NCI-H187 (cell line): ENCODE measurements at regions not wholly inside any gene's neighbourhood (a gene's known extent, or its start where the extent isn't known, plus 50 kb on each side); places are given as distances from the start of the nearest gene placed in this dataset.

Experiments
- DNase-seq, 2 experiments: peaks; one replicate each; lab custom pipeline; 2025; lab: John Stamatoyannopoulos, UW

DNA sequence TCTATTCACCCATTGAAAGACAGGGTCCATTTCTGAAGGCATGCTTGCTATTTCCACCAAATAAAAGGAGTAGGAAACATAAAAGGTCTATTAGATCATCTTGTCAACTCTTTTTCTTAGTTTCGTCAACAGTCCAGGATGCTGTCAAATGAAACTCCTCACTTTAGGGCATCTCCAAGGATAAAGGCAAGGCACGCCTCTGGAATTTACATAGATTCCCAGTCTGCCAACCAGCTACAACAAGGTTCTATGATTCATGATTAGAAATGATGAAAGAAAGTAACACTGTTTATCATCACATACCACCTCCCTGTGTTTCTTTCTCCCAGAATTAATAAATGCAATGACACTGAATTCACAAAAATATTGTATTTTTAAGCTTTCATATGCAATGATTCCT lies 636.3 kb downstream of the LTN1 start:
- no peak for DNase-seq

DNA sequence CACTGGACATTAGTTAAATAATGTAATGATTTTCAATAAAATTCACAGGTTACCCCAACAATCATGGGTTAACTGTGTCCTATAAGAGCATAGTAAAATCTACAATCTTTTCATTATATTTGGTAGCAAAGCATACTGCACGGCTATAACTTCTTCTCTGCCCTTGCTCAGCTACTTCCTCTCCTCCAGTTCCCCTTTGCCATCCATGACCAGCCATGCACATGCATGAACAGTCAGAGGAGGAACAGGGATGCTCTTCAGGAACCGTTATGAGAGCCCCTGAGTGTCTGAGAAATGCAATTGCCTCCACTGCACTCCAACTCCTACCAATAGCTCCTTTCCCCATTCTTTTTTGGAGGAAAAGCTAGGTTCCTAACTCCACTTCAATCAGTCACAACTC lies 646.7 kb downstream of the LTN1 start:
- no peak for DNase-seq

DNA sequence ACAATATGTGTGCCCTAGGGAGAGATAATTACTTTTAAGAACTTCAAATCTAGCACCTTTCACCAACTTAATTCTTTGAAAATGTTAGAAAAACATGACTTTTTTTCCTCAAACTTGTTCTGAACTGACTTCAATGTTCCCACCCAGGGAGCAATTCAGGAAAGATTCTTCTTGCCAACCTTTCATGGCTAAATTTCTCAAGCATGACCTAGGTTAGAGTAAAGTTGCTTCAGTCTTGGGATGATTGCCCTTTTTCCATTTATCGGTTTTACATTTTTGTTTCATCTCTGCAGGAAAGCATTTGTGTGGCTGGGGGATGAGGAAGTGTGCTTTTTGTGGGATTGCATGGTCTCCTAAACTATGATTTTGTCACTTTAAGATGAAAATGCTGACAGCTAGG lies 647.7 kb downstream of the LTN1 start:
- no peak for DNase-seq

DNA sequence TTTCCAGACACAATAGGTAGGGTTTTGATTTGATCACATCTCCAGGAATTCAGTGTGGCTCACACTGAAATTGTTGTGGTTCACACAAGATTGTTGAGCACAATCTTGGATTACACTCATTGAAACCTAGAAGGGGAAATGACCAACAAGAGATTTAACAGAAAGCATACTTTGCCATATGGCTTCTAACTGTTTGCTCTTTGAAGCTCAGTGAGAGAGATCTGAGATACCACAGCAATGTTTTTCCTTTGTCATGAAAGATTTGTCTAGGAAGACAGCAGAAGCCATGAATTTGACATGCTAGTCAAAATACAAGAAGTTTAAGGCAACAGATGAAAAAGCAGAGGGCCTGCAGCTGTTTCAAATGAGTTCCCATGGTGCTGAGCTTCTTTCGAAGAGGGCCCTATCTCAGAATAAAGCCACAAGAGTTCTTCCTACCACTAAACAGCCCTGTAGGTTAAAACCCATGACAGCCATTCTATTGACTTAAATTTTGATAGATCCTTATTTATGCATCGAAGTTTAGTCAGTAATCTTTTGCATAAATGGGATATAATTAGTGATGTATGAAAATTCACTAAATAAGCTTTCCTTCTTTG lies 650.4 kb downstream of the LTN1 start:
- no peak for DNase-seq

DNA sequence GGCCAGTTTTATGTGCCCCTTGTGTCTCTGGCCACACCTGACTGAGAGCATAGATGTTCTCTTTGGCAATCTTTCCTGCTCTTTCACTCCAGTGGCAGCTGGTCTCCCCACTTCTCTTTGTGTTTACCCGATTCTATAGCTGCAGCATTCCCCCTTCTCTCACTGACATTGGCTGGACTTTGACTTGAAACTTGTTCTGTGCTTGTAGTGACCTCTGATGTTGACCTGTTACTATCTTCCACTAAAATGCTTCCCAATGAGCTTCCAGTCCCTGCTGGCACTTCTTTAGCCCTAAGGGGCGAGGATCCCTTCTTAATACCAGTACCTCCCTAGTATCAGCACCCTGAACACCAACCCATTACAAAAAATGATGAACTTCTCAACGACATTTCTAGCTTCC lies 653.3 kb downstream of the LTN1 start:
- DNase-seq = no peak

DNA sequence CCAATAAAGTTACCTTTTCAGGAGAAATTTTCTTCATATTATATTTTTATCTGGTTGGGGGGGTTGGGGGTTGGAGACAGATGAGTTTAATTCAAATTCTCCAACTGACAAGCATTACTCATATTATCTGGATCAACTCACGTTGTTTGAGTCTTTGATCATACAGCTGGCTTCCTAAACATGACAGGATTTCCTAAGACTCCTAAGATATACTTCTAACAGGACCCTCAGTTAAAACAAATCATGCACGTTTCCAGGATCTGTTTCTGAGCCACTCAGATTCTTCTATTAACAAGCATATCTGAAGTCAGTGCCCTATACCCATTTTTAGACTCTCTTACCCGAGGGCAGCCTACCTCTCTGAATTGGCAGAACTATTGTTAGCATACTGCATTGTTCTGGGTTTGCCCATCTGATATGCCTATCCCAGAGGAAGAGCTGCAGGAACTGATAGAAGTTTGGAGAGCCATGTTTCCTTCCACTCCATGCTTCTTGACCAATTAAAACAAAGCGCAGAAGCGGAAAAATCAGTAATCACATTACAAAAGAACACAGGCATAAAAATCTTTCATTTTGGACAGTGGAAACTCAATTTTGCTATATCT lies 653.9 kb downstream of the LTN1 start:
- DNase-seq = no peak

DNA sequence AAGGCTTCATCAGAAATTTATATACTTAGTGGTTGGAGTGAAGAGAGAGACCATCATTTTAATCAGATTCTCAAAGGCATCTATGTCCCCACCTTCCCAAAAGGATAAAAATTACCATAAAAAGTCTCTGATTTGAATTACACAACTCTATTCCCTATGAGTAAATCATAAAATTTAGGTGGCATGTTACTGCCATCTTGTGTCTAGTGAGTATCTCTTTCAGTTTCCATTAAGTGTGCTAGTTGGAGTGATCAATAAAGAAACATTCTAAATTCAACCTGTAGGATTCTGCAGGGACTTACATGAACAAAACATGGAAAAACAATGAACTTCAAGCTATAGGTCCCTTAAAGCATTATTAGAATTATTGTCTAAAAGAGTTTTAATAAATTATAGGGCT lies 655.4 kb downstream of the LTN1 start:
- DNase-seq = no peak

DNA sequence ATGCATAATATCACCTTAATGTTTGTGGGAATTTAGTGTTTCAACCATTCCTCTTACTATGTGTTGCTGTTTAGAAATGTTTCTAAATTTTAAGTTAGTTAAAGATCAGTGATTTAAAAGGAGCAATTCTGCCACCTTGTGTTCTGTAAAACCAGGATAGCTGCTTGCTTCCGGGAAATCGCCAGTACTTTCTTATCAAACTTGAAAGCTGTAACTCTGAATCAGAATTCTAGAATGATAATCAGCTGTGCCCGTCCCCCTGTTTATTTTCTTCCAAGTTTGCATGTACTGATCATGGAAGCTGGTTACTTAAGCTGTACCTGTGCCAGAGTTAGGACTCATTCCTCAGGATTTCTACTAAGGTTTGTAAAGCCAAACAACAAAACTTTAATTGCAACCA lies 656.4 kb downstream of the LTN1 start:
- DNase-seq = no peak

DNA sequence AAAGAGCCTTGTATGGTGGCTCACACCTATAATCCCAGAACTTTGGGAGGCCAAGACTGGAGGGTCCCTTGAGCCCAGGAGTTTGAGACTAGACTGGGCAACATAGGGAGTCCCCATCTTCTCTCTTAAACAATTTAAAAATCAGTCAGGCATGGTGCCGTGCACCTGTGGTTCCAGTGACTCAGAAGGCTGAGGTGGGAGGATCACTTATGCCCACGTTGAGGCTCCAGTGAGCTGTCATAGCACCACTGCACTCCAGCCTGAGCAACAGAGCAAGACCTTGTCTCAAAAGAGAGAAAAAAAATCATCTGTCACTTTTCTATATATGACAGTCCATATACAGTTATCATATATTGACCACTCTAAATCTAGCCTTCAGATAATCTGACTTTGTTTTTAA lies 658.3 kb downstream of the LTN1 start:
- DNase-seq = no peak

DNA sequence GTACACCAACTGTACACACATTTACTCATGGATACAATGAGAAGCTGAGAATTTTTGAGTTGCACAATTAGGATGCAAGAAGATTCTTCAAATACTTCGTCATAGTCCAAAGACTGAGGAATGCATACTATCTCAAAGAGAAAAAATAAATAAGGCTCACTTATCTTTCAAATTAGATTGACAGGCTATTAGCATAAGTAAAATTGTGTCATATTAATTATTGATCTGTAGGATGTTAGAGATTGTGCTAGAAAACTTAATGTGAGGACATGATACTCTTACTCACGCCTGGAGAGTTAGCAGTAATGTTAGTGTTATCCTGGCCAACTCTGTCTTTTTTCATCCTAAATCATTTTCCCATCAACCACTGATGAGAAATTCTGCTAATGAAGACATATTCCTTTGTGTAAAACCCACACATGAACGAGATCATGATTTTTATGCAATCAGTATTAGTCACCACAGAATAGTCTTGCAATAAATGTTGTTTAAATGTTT lies 659.0 kb downstream of the LTN1 start:
- DNase-seq = no peak

DNA sequence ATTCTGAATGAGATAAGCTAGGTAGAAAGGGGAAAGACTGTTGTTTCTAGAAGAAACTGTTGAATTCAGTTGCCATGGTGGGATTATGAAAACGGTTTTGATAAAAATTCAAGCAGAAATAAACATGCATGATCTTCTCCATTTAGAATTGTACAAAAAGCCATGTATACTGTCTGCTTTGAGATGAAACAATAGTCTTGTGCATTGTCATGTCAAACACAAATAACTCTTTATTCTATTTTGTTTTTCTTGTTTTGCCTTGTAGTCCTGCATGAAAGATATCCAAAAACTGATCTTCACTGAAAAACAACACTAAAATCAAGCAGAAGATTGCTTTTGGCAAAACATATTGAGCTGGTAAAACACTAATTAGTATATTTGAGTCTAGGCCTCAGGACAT lies 659.9 kb downstream of the LTN1 start:
- DNase-seq = no peak

DNA sequence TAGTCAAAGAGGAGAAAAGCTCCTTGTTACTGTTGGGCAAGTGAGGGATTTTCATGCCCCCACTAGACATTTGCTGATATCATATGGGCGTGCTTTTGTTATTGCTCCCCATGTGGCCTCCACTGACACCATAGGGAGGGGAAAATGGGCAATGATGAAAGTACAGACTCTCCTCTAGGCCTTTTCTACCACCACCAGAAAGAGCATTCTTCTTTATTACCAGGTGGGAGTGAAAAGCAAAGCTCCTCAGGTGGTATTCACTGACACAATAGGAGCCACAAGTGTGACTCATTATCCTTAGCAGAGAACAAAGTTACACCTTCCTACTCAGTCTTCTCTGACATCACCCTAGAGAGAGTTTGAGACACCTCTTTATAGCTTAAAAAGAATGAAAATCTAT lies 667.1 kb downstream of the LTN1 start:
- DNase-seq = no peak

DNA sequence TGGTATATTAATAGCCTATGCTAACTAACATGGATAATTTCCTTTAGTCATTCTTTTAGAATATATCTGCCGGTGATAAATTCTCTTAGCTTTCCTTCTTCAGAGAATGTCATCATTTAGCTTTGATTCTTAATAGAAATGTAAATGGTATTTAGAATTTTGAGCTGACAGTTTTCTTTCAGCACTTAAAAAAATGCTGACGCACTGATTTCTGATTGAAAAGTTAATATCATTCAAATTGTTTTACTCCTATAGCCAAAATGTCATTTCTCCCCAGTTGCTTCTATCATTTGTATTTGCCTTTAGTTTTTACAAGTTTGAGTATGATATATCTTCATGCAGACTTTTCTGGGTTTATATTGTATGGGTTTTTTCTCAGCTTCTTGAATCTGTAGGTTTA lies 668.0 kb downstream of the LTN1 start:
- no peak for DNase-seq

DNA sequence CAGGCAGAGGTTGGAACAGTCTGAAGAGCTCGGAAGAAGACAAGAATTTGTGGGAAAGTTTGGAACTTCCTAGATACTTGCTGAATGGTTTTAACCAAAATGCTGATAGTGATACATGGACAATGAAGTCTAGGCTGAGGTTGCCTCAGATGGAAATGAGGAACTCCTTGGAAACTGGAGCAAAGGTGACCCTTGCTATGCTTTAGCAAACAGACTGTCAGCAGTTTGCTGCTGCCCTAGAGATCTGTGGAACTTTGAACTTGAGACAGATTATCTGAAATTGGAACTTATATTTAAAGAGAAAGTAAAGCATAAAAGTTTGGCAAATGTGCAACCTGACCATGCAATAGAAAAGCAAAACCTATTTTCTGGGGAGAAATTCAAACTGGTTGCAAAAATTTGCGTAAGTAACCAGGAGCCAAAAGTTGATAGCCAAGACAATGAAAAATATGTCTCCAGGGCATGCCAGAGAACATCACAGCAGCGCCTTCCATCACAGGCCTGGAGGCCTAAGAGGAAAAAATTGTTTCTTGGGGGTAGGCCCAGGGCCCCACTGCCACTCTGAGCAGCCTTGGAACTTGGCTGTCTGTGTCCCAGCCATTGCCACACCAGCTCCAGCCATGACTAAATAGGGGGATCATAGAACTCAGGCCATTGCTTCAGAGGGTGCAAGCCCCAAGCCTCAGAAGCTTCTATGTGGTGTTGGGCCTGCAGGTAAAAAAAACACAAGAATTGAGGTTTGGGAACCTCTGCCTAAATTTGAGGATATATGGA lies 675.3 kb downstream of the LTN1 start:
- no peak for DNase-seq

DNA sequence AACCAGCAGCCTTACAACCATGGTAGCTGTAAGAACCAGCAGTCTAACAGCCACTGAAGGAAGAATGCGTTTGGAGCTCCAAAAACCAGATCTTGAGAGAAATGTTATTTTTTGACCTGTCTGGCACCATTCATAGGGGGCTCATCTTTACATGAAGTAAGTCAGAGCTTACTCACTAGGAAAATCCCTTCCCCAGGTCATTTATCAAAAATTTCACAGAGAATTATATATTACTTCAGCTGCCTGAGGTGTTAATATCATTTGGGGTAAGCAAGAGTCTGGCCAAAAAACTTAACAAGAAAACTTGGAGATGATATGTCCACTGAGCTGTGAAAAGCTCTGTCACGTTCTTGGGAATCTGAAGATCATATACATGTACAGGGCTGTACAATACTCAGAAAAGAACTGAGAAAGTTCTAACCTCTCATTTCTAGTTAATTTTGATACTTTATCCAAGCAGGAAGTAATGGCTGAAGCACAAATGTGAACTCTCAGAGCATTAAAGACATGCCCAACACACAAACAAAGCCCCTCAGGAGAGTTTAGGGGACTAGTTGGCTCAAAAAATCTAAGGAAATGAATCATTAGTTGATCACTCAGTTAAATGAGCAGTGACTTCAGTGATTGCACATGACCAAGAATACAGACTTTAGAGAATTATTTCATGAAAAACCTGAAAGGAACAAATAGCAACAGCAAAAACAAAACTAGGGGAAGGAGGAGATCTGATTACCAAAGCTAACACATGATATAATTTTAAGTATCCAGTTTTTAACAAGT lies 681.1 kb downstream of the LTN1 start:
- no peak for DNase-seq

DNA sequence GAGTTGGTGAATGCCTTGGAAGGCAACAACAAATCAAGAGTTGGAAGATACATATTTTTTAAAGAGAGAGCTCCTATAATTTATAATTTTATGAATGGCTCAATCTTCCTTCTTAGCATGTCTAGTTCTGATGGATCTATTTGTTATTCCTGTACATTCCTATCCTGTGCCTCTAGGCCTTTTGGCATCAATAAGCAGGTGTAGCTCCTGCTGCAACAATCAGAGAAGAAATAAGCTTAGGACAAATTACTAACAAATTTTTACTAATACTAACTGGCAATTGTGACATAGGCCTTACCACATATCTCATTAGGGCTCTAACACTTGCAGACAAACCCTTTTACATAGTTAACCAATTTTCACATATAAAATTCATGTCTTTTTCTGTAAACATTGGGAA lies 682.0 kb downstream of the LTN1 start:
- no peak for DNase-seq

DNA sequence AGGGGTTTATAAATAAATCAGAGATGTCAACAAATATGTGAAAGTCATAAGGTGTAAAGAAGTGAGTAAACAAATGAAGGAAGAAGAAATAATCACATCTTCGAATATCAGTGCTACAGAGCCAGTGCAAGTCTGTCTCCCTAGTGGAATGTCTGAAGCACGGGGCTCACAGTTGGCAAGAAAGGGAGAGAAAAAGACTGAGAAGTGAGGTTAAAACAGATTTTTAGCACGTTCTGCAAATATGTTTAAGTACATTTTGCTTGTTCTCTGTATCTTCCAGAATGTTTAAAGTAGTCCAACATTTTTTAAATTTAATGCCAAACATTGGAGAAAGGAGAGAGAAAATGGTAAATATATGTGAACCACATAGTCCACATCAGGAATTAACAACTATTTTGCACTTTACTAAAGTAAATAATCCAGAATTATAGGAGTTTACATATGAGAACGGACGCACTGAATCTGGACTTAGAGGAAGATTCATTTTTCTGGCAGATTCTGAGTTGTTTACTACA lies 682.4 kb downstream of the LTN1 start:
- DNase-seq = no peak

DNA sequence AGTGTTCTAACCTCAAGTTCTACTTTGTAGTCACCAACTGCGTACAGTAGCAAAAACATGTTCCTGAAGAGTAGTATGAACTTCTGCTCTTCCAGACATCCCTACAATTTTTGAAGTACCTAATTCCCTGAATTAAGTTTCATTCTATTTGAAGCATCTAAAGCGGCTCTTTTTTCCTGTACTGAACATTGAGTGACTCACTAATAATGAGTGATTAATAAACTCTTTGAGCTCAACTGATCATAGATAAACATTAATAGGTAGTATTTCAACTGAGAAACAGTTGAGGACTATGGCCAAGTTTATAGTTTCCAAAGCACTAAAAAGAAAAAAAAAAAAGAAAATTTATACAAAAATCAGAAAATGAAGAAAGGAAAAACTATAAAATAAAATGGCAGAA lies 683.1 kb downstream of the LTN1 start:
- no peak for DNase-seq

DNA sequence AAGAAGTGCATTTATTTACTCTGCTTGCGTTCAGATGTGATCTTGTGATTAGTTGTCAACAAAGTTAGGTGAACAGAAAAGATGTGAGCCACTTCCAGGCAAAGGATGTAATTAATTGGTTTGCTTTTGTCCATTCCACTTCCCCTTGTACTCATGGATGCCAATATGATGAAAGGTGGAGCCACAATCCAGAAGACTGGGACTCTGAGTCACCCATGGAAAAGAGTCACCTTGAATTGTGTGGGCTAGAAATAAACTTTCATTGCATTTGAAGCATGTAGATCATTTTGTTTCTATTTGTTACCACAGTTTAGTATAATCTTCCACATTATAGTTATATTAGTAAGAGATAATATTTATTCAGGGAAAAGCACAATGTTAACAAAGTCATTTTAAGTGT lies 684.2 kb downstream of the LTN1 start:
- DNase-seq = no peak

DNA sequence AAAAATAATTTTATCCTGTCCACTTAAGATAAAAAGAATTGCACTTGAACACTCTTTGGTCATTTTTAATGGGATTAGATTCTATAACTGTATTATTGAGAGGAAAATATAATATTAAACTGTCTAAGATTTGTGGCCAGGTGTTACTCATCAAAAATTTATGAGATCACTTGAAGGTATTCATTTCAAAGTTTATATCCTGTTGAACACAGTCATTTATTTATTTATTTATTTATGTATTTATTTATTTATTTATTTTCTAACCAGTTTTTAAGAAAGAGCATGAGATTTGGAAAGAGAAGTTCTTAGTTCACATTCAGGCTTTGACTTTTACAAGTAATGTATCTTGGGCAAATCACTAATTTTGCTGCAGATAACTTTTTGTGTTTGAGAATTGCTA lies 692.7 kb downstream of the LTN1 start:
- no peak for DNase-seq

DNA sequence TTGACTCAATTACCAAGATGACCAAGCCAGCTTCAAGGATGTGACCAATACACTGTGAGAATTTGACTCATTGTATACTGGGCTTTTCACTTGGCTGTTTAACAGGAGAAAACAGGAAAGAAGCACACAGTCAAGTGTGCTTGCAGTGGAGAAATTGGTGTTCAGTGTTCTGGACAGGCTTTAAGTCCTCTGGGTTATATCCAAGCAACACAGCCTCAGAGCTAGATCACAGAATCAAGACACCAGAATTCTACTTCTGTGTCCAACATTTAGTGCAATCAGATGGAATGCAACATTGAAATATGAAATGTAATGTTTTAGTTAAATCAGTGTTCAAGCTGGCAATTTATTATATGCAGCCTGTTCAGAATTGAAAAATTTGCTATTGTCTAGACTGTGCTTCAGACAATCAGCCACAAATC lies 694.4 kb downstream of the LTN1 start:
- no peak for DNase-seq

DNA sequence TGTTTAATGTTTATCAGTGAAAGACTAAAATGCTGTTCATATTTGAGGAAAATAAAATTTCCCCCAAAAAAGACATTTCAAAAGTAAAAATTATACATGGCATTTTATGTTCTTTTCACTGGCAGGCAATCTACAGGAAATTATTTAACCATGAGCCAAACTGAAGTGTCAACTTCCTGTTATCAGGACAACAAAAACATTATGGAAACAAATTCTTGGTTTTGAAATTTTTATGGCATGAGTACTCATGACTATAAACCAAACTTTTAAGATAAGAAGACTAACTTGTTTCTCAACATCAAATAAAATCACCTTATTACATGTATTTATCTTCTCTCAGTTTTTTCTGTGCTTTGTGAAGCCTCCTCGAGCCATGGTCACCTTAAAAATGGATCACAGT lies 698.6 kb downstream of the LTN1 start:
- no peak for DNase-seq
